HT1080 (cell line): ENCODE measurements at regions not wholly inside any gene's neighbourhood (a gene's known extent, or its start where the extent isn't known, plus 50 kb on each side); places are given as distances from the start of the nearest gene placed in this dataset.

Source experiments
- DNase-seq: peaks from one replicate; pipeline ENCODE4 v3.0.0-alpha.2; 2015; ENCODE audit warnings: low read depth

GRCh38 chr15:51156957-51157356 lies 62.3 kb upstream of the TNFAIP8L3 start:
- no peak for DNase-seq

- DNase-seq: no peak
Measured at GRCh38 chr15:51155891-51156290, 61.2 kb upstream of the TNFAIP8L3 start.

GRCh38 chr15:51155016-51155580 lies 60.4 kb upstream of the TNFAIP8L3 start:
- peak; percentile 32 for DNase-seq
